GDM1 (cell line): ENCODE measurements at regions not wholly inside any gene's neighbourhood (a gene's known extent, or its start where the extent isn't known, plus 50 kb on each side); places are given as distances from the start of the nearest gene placed in this dataset.

Experiments
- DNase-seq: peaks from one replicate; lab custom pipeline; 2025; lab: John Stamatoyannopoulos, UW

DNA sequence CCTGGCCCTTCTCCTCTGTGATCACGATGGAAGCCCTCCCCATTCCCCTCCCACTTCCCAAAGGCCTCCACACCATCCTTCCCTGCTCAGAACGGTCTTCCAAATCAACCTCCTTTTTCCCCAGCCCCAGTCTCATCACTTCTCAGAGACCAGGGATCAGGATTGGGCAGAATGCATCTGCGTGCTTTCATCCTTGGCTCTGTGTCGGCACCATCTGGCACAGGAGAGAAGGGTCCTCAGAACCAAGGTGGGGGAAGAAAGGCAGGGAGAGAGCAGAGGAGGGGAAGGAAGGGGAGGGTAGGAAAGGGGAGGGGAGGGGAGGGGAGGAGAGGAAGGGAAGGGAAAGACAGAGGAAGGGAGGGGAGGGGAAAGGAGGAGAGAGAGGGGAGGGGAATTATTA, 52.4 kb upstream of the FICD start:
- DNase-seq = no peak

DNA sequence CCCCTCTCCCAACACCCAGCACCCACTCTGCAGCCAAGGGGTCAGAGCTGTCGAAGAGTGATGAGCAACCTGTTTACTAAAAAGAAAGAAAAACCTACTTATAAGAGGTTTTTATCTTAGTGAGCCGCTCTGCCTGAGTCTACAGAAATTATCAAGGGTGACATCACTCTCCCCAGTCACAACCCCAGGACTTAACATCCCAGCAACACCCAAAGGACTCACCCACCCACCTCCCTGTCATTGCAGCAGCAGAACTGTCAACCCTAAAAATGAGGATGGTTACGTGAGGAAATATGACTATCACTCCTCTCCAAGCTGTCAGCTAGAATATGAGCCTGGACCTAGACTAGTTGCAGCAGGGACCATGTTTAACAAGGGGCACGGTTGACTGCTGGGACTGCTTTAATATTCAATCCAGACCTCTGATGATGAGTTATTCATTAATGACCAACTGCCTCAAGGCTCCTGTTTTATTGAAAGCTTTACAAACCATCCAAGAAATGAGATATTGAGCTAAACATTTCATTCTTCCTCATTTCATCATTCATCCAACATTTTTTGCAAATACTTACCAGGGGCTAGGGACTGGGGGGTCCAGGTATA, 53.9 kb upstream of the FICD start:
- no peak for DNase-seq

DNA sequence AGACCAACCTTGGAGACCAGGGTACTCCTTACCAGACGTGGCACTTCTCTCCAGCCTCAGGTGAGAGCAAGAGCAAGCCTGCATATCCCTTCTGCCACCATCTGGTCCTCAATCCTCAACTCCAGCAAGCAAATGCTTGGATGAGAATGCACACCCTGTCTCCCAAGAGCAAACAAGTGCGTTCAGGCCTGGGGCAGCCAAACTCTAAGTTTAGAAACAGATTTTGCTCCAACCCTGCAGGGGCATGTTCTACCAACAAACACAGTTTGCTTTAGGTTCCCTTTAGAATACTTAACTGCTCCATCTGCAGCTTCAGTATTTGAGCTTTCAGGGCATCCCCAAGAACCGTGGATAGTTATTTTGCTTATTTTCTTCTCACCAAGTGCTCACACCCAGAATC, 55.9 kb upstream of the FICD start:
- no peak for DNase-seq

DNA sequence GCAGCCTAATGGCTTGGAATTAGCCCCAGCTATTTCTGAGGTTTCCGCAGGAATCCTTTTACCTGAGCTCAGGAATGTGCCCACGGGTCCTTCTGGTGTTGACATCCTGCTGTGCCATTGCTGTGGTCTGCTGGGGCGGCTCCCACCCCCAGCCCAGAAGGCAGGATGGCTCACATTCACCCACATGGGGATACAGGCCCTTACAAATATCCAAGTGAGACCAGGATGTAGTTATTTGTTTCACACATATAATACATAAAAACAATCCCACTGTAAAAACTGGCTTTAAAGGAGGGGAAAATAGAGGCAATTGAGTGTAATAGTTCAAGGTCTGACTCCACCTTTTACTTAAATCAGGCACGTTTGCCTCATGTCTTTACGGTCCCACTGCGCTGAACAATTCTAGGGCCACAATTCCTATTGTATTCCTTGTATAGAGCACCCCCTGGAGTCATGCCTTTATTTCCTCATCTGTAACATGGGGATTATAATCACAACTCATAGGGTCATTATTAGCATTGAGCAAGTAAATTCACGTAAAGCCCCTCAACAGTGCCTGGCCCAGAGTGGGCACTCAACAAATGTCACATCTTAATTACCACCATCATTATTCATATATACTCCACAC, 57.2 kb upstream of the FICD start:
- DNase-seq = no peak

DNA sequence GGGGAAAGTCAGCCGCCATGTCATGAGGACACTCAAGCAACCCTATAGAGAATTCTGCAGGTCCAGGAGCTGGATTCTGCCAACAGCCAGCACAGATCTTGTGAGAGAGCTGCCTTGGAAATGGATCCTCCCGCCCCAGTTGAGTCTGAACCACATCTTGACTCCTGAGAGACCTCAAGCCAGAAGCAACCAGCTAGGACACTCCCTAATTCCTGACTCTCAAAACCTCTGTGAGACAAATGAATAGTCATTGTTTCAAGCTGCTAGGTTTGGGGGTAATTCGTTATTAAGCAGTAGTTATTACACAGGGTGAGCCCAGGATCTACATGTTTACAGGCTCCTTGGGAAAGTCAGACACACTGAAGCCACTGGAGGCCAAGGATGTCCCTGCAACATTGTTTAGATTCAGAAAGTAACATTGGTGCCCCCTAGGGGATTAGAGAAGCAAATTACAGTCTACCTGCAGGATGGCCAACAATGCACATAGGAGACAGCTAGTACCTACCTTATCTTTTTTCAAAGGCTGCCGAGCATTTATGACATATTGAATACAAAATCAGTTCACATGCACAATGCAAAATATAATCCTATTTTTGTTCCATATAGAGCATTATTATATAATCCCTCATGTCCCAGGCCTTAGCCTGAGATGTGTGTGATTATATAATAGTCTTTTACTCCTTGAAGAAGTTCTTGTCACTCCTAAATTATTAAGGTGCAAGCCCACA, 57.9 kb upstream of the FICD start:
- peak; percentile 17 for DNase-seq

DNA sequence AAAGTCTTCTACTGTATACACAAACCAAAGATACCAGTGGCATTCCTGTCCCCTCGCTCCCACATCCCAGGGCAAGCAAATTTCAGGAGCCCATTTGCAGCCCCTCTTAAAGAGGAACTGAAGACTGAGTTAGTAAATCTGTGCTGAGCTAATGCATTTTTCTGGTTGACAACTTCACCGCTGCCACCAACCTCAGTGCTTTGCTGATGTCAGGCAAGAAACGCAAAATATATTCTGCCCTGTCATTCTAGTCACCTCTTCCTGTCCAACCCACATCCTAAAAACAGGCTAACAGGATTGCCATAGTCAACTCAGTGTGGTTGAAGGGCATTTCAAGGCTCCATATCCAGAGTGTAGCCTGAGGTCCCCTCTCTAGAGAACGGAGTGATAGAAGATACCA, 59.4 kb upstream of the FICD start:
- peak; percentile 22 for DNase-seq

DNA sequence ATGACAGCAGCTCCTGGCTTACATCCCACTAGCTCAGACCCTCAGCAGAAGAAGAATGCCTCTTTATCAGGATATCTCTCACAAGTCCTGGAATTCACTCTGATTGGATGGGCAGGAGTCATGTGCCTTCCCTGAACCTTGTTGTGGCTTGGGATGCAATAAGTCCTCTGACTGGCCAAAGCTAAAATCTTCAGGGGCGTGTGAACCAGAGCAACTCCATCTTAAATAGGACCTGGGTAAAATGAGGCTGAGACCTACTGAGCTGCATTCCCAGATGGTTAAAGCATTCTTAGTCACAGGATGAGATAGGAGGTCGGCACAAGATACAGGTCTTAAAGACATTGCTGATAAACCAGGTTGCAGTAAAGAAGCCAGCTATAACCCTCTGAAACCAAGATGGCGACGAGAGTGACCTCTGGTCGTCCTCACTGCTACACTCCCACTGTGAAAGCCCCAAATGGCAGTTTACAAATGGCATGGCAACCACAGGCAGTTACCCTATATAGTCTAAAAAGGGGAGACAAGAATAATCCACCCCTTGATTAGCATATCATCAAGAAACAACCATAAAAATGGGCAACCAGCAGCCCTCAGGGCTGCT, 60.4 kb upstream of the FICD start:
- DNase-seq = no peak

DNA sequence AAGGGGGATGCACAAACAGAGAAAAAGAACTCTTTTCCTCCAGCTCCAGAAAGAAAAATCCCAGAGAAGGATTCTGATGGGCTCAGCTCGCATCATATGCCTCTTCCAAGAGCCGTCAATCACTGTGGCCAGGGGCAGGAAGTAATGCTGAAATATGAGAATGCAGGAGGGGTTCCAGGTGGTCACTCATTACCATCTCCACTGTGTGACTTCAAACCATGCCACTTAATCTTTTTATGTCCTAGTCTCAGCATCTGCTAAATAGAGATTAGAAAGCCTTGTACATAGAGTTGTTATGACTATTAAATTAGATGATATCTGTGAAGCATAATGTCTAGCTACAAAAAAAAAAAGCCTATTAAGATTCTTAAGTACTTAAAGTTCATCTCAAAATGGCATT, 65.6 kb upstream of the FICD start:
- no peak for DNase-seq

DNA sequence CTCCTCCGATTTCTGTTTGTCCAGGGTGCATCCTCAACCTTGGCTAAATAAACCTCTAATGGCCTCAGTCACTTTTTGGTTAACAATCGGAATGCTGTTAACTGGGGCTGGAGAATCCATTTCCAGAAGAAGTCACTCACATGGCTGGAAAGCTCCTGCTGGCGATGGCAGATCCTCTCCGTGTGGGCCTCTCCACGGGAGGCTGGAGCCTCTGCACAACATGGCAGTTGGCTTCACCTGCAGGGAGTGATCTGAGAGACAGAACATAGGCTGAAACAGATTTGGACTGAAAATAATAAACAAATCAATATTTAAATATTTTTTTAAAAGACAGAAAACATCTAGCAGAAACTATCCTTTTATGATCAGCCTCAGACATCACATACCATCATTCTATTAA, 66.8 kb upstream of the FICD start:
- DNase-seq = no peak

DNA sequence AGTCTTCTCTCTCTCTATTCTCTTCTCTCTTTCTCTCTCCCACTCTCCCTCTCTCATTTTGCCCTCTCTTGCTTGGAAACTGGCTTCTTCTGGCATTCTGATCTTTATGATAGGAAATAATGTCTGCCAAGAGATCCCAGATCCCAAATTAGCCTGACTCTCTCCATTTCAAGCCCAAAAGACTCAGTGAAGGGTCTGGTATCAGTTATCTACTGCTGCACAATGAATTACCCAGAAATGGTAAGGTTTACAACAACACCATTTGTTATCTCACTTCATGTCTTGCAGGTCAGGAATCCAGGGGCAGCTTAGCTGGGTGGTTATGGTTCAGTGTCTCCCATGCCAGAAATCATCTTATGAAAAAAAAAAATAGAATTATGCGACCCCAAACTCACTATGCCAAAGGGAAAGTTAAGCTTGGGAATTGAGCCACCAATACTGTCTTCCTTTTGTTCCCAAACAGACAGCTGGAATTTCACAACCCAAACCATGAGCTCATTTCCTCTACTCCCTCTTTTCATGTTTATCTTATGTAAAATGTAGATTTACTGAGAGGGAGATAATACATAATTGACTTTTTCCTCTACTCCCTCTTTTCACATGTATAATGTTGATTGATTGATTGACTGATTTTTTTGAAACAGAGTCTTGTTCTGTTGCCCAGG, 67.8 kb upstream of the FICD start:
- DNase-seq = no peak

DNA sequence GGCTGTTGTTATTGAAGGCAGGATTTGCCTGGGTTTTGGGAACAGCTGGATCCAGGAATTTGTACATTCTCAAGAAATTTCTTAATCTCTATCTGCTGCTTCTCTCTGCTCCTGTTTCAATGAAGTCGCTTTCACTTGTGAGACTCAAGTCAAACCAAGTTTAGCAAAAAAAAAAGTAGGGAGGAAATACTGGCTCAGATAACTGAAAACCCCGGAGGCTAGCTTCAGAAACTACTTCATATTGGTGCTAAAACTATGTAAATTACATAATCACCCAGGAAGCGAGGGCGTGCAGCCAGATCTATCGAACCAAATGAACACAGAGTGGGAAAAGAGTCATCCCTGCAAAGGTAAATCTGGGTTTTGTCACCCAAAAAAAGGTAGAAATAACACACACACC, 68.3 kb upstream of the FICD start:
- DNase-seq = no peak

DNA sequence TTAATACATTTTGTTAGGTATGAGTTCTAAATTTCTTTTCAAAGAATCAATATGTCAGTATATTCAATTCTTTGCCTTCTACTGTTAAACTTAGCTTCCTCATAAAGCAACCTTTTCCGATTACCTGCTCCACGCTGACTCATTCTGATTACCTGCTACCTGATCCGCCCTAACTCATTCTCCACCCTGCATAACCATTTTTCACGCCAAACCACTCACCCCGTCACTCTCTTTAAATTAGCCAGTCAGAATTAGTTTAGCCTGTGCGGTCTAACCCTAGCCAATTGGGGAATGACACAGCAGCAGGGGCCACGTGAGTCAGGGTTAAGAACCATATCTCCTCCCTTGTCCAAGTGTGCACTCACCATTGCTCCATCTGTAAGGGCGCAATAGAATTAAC, 72.2 kb upstream of the FICD start:
- DNase-seq = no peak

DNA sequence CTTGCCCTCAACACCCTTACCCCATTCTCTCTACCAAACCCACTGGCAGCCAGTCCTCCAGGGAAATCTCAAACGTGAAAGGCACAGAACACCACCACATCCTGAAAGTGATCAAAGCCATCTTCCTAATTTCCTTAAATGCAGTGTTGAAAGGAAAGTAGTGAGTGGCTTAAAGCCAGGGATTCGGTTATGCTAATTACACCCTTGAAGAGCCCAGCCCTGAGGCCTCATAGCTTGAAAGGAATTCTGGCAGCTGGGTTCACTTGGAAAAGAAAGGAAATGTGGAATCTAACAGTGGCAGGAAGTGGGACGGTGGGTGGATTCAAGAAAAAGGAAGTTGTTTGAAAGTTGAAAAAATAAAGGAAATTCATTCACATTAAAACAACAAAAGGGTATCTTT, 73.0 kb upstream of the FICD start:
- DNase-seq = no peak

DNA sequence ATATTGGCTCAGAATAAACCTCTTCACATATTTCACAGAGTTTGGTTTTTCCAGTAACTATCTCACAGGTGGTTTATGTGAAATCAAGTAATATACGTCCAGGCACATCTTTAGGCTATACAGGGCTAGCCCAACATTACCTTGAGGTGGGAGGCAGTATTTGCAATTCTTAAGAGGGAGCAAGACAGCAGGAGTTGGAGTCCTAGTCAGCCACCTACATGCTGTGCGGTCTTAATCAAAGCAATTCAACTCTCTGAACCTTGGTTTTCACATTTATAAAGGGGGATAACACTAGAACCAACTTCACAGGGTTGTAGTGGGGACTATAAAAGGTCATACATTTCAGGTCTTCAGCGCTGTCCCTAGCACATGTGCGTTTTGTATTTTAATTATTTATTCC, 73.5 kb upstream of the FICD start:
- no peak for DNase-seq

DNA sequence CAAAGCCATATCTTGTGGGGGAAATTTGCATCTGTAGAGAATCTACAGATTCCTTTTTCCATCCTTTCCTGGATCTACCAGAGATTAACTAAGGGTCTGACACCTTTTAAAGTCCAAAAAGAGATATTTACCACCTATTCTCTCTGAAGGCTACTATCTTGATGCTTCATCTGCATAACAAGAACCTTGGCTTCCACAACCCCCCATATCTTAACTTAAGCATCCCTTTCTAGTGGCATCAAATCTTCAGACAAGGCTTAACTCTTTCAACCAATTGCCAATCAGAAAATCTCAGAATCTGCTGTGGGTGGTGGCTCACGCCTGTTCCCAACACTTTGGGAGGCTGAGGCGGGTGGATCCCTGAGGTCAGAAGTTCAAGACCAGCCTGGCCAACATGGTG, 74.3 kb upstream of the FICD start:
- DNase-seq = no peak

DNA sequence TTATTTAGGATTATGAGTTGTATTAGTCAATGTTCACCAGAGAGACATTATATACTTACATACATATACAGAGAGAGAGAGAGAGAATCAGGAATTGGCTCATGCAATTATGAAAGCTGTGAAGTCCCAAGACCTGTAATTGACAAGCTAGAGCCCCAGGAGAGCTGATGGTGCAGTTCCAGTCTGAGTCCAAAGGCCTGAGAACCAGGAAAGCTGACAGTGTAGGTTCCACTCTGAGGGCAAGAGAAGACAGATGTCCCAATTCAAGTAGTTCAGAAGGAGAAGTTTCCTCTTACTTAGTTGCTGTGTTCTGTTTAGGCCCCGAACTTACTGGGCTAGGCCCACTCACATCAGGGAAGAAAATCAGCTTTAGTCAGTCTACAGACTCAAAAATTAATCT, 76.4 kb upstream of the FICD start:
- no peak for DNase-seq

DNA sequence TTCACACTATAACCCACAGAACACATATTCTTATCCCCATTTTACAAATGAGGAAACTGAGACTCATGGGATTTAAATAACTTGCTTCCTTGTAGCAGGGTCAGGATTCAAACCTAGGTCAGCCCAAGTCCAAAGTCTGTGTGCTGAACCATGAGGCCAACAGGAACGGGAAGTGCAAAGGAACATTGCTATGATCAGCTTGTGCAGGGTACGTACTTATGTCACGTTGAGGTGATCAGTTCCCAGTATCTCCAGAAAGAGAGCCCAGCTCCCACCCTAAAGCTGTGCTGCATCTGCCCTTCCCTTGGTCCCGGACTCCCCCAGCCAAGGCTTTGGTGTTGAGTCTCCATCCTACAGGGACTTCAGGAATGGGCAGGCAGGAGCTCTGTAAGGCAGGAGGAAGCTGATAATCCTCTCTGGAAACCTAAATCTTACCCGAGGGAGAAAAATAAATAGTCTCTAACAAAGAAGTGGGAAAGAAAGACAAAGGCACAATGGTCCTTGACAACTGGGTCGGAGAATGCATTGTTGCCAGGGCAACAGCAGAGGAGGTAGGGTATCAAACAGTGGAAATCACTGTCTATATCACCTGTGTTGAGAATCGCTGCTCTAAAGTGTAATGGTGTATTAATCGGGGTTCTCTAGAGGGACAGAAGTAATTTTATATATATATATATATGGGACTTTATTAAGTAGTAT, 82.5 kb upstream of the FICD start:
- no peak for DNase-seq

DNA sequence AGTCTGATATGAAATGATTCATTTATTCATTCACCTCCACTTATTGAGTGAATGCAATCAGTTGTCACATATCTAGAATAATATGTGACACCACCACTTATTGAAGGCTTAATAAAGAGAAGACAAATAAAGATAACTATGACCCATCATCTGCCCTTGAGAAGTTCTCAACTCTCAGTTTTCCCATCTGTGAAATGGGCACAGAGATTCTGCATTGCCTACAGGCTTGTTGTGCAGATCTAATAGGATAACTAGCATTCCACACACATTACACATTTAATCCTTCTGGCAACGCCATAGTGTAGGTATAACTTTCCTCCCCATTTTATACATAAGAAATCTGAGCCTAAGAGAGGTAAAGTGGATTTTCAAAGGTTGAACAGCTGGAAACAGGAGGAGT, 84.2 kb upstream of the FICD start:
- DNase-seq = no peak

DNA sequence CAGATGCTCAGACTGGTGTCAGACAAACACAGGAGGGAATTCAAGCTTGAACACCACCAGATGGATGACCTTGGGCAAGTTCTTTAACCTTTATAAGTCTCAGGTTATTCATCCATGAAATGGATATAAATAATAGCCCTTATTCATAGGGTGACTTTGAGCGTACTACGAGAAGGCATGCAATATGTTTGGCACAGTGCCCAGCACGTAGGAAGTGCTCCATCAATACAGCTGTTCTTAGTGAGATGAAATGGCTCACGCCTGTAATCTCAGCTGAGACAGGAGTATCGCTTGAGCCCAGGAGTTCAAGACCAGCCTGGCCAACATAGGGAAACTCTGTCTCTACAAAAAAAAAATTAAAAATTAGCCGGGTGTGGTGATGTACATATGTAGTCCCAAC, 84.8 kb upstream of the FICD start:
- DNase-seq = no peak

DNA sequence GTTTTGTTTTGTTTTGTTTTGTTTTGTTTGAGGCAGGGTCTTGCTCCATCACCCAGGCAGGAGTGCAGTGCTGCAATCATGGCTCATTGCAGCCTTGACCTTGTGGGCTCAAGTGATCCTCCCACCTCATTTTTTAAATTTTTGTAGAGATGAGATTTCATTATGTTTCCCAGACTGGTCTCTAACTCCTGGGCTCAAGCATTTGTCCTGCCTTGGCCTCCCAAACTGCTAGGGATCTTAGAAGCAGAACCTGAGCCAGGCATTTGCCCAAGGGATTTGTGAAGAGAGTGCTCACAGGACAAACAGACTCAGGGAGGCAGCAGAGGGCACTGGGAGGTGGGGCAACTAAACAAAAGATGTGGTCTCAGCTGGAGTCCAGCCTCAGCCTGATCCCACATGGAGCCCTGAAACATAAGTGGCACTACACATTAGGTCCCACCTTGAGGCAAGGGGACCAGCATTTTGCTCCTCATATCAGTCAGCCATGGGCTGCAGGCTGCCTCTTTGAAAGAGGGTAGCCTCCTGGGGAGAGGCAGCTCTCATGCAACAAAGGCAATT, 86.2 kb upstream of the CMKLR1 start:
- DNase-seq = no peak

DNA sequence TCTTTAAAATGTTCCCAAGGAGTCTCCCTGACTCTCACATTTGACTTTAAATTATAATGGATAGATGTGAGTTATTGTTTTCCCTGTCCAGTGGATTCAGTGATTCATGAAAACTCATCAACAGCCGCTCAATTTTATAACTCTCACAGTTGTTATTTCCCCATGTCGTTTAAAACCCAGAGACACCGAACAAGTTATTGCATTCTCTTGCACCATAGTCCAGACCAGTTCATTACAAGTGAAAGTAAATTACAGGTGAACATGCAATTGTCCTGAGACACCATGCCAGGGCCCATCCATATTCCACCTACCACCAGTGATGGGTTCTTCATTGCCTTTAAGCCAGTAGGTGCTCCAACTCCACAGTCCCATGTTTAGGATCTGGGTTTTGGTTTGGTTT, 85.7 kb upstream of the CMKLR1 start:
- DNase-seq = no peak

DNA sequence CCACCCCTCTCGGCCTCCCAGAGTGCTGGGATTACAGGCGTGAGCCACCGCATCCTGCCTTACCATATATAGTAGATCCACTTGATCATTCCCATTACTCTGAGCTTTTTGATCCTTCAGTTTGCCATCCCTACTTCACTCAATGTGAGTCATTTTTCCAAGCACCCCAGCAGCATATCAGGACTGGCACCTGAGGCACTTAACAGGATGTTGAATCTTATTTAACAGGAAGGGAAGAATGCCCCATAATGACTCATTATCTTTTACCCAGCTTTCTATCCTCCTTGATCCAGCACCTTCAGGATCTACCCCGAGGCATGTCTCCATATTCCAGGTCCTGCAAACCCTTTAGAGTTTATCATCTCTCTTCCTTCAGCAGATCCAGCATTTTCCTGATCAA, 84.9 kb upstream of the CMKLR1 start:
- DNase-seq = no peak
